ENCODE measurements at regions not wholly inside any gene's neighbourhood (a gene's known extent, or its start where the extent isn't known, plus 50 kb on each side); places are given as distances from the start of the nearest gene placed in this dataset.
"Not testable (repeated sequence)": the region's sequence is repeated elsewhere in the genome, so short reads cannot be mapped to it uniquely, and the experiment has no call there.

DNA sequence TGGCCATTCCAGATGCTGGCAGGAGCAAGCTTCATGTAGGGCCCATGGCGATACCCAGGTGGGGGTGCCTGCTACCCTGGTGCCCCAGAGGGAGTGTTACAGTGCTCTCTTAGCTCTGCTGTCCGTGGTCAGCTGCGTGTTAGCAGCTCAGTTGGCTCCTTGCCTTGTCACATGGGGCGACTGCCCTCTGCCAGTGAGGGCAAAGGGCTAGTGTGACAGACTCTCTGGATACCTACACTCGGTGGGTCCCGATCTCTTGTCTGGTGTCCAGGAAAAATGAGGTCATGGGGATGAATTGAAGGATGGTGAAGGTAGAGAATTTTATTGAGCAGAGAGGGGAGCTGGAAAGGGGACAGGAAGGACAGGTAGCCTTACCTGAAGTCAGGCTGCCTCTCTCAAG, 152.2 kb downstream of the CYP26A1 start:
- no peaks in the 10 kb centered on the region for H3K36me3 Mint-ChIP-seq
- ChIA-PET CTCF (no interaction called here), POLR2A (no interaction called here)

DNA sequence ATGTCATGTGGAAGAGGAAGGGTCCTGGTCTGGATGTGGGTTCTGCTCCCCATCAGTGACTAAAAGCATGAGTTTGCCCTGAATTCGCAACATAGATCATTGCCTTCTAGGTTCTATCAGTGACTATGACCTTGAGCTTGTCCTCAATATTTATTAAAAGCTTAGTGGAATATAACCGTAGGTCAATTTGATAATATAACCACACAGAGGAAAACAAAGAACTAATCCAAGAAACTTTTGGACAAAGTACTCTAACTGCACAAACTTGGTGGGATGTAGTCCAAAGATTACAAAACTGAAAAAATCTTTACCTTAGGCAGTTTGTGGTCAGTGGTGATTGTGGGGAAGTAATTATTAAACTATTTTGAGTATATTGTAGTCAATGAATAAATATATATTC, 152.9 kb downstream of the CYP26A1 start:
- CTCF ChIA-PET, result no interaction called here
- Mint-ChIP-seq H3K27me3 (peaks cover 3 to 7% of the 10 kb centered on the region in 2 donors), H3K4me3 (no peak overlapping the region), H3K4me1 (no peaks in the 10 kb centered on the region), H3K36me3 (no peaks in the 10 kb centered on the region), H3K9me3 (no peaks in the 10 kb centered on the region), H3K27ac (no peak overlapping the region)
- Histone ChIP-seq H3K27ac (ENCODE audit: low read depth, low read length) (no peak overlapping the region), H3K9me3 (ENCODE audit: low read length) (no peaks in the 10 kb centered on the region), H3K27me3 (ENCODE audit: insufficient read depth, low read length, poor library complexity, severe bottlenecking) (no peaks in the 10 kb centered on the region), H3K36me3 (ENCODE audit: insufficient read depth, low read length) (no peaks in the 10 kb centered on the region), H3K4me1 (ENCODE audit: insufficient read depth, low read length) (no peaks in the 10 kb centered on the region), H3K4me3 (ENCODE audit: low read length) (no peak overlapping the region)
- no peak for DNase-seq
- POLR2A ChIA-PET, result no interaction called here

More for the DNA sequence above, 152.2 kb downstream of the CYP26A1 start:
- Histone ChIP-seq H3K4me1 (ENCODE audit: insufficient read depth, low read length) (no peaks in the 10 kb centered on the region), H3K27ac (ENCODE audit: low read depth, low read length) (no peak overlapping the region), H3K36me3 (ENCODE audit: insufficient read depth, low read length) (no peaks in the 10 kb centered on the region), H3K27me3 (ENCODE audit: insufficient read depth, low read length, poor library complexity, severe bottlenecking) (no peaks in the 10 kb centered on the region), H3K9me3 (ENCODE audit: low read length) (no peaks in the 10 kb centered on the region), H3K4me3 (ENCODE audit: low read length) (no peak overlapping the region)
- DNase-seq, result no peak
- Mint-ChIP-seq H3K27ac (no peak overlapping the region), H3K27me3 (peaks cover 3 to 7% of the 10 kb centered on the region in 2 donors), H3K9me3 (no peaks in the 10 kb centered on the region), H3K4me3 (no peak overlapping the region), H3K4me1 (no peaks in the 10 kb centered on the region)

DNA sequence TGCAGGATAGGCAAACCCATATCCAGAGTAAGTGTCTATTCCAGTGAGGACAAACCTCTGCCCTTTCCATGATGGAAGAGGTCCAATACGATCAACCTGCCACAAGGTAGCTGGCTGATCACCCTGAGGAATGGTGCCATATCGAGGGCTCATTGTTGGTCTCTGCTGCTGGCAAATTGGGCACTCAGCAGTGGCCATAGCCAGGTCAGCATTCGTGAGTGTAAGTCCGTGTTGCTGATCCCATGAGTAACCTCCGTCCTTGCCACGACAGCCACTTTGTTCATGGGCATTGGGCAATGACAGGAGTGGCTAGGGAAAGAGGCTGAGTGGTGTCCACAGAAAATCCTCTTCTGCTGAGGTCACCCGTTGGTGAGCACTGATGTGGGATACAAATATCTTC, 156.9 kb downstream of the CYP26A1 start:
- H3K36me3 Mint-ChIP-seq; CTCF ChIA-PET; DNase-seq; H3K27me3 Mint-ChIP-seq; POLR2A ChIA-PET; H3K4me3 Mint-ChIP-seq; H3K4me3 ChIP-seq (ENCODE audit: low read length); H3K27ac ChIP-seq (ENCODE audit: low read depth, low read length); H3K4me1 Mint-ChIP-seq; H3K9me3 Mint-ChIP-seq; H3K4me1 ChIP-seq (ENCODE audit: insufficient read depth, low read length); H3K27me3 ChIP-seq (ENCODE audit: insufficient read depth, low read length, poor library complexity, severe bottlenecking); H3K9me3 ChIP-seq (ENCODE audit: low read length); H3K36me3 ChIP-seq (ENCODE audit: insufficient read depth, low read length): not testable (repeated sequence)
- H3K27ac Mint-ChIP-seq, result peak overlapping the region in 1 of 8 donors; percentile 47

DNA sequence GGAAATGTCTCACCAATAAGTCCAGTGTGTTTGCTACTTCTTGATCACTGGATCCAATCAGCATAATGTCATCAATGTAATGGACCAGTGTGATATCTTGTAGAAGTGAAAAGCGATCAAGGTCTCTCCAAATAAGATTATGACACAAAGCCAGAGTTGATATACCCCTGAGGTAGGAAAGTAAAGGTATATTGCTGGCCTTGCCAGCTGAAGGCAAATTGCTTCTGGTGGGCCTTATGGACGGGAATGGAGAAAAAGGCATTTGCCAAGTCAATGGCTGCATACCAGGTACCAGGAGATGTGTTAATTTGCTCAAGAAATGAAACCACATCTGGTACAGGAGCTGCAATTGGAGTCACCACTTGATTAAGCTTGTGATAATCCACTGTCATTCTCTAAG, 158.5 kb downstream of the CYP26A1 start:
- DNase-seq; H3K27me3 ChIP-seq (ENCODE audit: insufficient read depth, low read length, poor library complexity, severe bottlenecking); POLR2A ChIA-PET; H3K4me3 ChIP-seq (ENCODE audit: low read length); CTCF ChIA-PET; H3K4me1 Mint-ChIP-seq; H3K36me3 ChIP-seq (ENCODE audit: insufficient read depth, low read length); H3K4me1 ChIP-seq (ENCODE audit: insufficient read depth, low read length); H3K9me3 Mint-ChIP-seq; H3K9me3 ChIP-seq (ENCODE audit: low read length); H3K27ac ChIP-seq (ENCODE audit: low read depth, low read length); H3K4me3 Mint-ChIP-seq; H3K36me3 Mint-ChIP-seq; H3K27ac Mint-ChIP-seq: not testable (repeated sequence)
- H3K27me3 Mint-ChIP-seq, result peaks cover 9 to 11% of the 10 kb centered on the region in 2 donors

DNA sequence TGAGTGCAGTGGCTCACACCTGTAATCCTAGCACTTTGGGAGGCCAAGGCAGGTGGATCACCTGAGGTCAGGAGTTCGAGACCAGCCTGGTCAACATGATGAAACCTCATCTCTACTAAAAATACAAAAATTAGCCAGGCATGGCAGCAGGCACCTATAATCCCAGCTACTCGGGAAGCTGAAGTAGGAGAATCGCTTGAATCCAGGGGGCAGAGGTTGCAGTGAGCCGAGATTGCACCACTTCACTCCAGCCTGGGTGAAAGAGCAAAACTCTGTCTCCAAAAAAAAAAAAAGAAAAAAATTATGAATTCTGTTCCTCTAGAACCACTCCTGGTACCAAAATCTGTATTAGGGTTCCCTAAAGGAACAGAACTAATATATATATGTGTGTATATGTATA, 161.2 kb downstream of the CYP26A1 start:
- H3K9me3 Mint-ChIP-seq; H3K9me3 ChIP-seq (ENCODE audit: low read length); H3K27me3 ChIP-seq (ENCODE audit: insufficient read depth, low read length, poor library complexity, severe bottlenecking); POLR2A ChIA-PET; H3K4me1 Mint-ChIP-seq; H3K27ac ChIP-seq (ENCODE audit: low read depth, low read length); H3K4me1 ChIP-seq (ENCODE audit: insufficient read depth, low read length); H3K36me3 ChIP-seq (ENCODE audit: insufficient read depth, low read length); H3K27ac Mint-ChIP-seq; DNase-seq; CTCF ChIA-PET; H3K4me3 Mint-ChIP-seq; H3K36me3 Mint-ChIP-seq; H3K4me3 ChIP-seq (ENCODE audit: low read length): not testable (repeated sequence)
- peaks cover 12 to 16% of the 10 kb centered on the region in 2 donors for H3K27me3 Mint-ChIP-seq

DNA sequence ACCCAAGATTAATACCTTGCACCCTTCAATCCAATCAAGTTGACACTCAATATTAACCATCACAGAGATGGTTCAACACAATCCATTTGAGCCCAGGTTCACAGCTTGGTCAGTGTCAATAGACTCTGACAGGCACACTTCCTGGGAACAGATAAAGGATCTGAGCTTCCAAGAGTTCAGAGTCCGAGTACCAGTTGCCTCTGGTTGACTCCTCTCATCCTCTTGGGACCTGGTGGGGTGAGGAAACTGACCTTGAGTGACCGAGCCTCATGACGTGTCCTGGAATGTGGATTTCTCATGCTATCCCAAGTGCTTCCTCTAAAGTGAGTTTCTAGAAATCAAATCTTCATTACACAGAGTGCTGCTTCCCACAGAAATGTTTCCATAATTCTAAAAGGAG, 162.0 kb downstream of the CYP26A1 start:
- peaks cover 12 to 22% of the 10 kb centered on the region in 2 donors for H3K27me3 Mint-ChIP-seq
- CTCF ChIA-PET, result no interaction called here
- no peaks in the 10 kb centered on the region for H3K9me3 ChIP-seq (ENCODE audit: low read length)
- H3K4me1 Mint-ChIP-seq, result no peaks in the 10 kb centered on the region
- no peak overlapping the region for H3K4me3 Mint-ChIP-seq
- H3K4me1 ChIP-seq (ENCODE audit: insufficient read depth, low read length), result no peaks in the 10 kb centered on the region
- H3K27me3 ChIP-seq (ENCODE audit: insufficient read depth, low read length, poor library complexity, severe bottlenecking), result no peaks in the 10 kb centered on the region
- no peak overlapping the region for H3K27ac Mint-ChIP-seq
- POLR2A ChIA-PET, result no interaction called here
- H3K36me3 Mint-ChIP-seq, result no peaks in the 10 kb centered on the region
- no peak overlapping the region for H3K27ac ChIP-seq (ENCODE audit: low read depth, low read length)
- H3K9me3 Mint-ChIP-seq, result peaks cover 0 to 2% (median 0%) of the 10 kb centered on the region in 5 donors
- H3K36me3 ChIP-seq (ENCODE audit: insufficient read depth, low read length), result no peaks in the 10 kb centered on the region
- no peak overlapping the region for H3K4me3 ChIP-seq (ENCODE audit: low read length)
- DNase-seq, result no peak

DNA sequence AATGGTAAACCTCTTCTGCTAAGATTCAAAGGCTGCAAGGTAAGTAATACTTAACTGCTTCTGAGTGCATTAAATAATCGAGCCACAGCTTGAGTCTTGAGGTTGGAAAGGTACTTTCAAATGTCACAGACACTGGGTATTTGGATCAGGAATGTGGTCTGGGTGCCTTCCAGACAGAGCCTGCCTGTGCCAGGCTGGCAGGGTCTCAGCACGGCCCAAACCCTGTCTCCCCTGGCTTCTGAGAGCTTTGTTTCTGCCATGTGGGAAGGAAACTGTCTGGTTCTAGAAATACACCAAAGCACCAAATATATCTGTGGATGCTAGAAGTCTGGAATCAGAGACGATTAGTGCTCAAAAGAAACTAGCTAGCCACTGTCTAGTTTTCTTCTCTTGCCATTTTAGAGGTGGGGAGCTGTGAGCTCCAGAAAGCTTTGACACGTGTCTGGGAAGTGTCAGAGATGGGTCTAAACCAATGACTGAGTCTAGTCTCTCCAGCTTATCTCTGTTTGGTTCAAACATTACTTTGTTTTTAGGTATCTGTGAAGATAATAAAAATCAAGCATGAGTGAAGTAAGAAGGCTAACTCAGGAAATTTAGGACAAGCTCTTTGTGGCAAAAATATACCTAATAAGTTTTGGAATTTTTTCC, 162.8 kb downstream of the CYP26A1 start:
- Histone ChIP-seq H3K4me1 (ENCODE audit: insufficient read depth, low read length) (no peaks in the 10 kb centered on the region), H3K4me3 (ENCODE audit: low read length) (no peak overlapping the region), H3K27ac (ENCODE audit: low read depth, low read length) (no peak overlapping the region), H3K9me3 (ENCODE audit: low read length) (no peaks in the 10 kb centered on the region), H3K36me3 (ENCODE audit: insufficient read depth, low read length) (no peaks in the 10 kb centered on the region), H3K27me3 (ENCODE audit: insufficient read depth, low read length, poor library complexity, severe bottlenecking) (no peaks in the 10 kb centered on the region)
- CTCF ChIA-PET, result no interaction called here
- Mint-ChIP-seq H3K9me3 (peaks cover 0 to 2% (median 0%) of the 10 kb centered on the region in 5 donors), H3K36me3 (no peaks in the 10 kb centered on the region), H3K4me1 (no peaks in the 10 kb centered on the region), H3K4me3 (no peak overlapping the region), H3K27me3 (peaks cover 12 to 30% of the 10 kb centered on the region in 2 donors), H3K27ac (no peak overlapping the region)
- POLR2A ChIA-PET, result no interaction called here
- no peak for DNase-seq

DNA sequence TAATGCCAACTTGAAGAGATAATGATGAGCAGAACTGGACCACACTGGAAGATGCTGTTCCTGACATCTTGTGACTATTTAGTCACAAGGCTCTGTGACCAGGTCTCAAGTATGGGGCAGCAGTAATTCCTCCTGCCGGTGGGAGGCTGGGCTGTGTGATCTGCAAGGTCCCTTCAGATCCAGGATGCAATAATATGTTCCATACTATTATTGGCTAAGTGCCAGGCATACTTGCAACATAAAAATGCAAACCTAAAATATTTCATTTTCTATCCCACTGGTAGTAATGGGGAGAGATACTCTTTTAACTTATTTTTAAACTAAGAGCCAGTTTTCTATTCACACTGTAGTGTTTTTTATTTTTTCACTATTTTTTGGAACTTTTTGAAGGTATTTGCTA, 171.5 kb downstream of the CYP26A1 start:
- Histone ChIP-seq H3K36me3 (ENCODE audit: insufficient read depth, low read length) (no peaks in the 10 kb centered on the region), H3K9me3 (ENCODE audit: low read length) (no peaks in the 10 kb centered on the region), H3K27me3 (ENCODE audit: insufficient read depth, low read length, poor library complexity, severe bottlenecking) (no peaks in the 10 kb centered on the region), H3K4me1 (ENCODE audit: insufficient read depth, low read length) (no peaks in the 10 kb centered on the region), H3K4me3 (ENCODE audit: low read length) (no peak overlapping the region), H3K27ac (ENCODE audit: low read depth, low read length) (no peak overlapping the region)
- Mint-ChIP-seq H3K9me3 (no peaks in the 10 kb centered on the region), H3K27ac (no peak overlapping the region), H3K4me1 (no peaks in the 10 kb centered on the region), H3K4me3 (no peak overlapping the region), H3K27me3 (peaks cover 12 to 35% of the 10 kb centered on the region in 2 donors), H3K36me3 (no peaks in the 10 kb centered on the region)
- POLR2A ChIA-PET, result no interaction called here
- CTCF ChIA-PET, result no interaction called here
- DNase-seq, result no peak

DNA sequence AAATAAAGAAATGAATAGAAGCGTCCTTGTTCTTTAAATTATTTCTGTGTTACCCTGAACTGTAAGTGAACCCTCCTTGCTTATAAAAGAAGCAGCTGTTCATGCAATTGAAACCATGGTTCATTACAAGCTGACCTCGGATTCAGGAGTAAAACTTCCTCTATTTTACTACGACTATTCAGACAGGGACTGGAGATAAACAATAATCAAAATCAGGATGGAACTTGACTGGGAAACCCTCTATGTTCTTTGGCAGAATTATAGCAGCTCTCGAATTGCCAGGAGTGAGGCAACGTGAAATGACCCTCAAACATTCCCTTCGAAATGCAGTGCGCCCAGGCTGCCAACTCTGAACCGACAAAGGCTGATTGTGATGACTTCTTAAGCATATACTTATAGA, 172.1 kb downstream of the CYP26A1 start:
- Mint-ChIP-seq H3K4me3 (no peak overlapping the region), H3K36me3 (no peaks in the 10 kb centered on the region), H3K9me3 (no peaks in the 10 kb centered on the region), H3K27ac (no peak overlapping the region), H3K27me3 (peaks cover 12 to 30% of the 10 kb centered on the region in 2 donors), H3K4me1 (no peaks in the 10 kb centered on the region)
- Histone ChIP-seq H3K27me3 (ENCODE audit: insufficient read depth, low read length, poor library complexity, severe bottlenecking) (no peaks in the 10 kb centered on the region), H3K9me3 (ENCODE audit: low read length) (no peaks in the 10 kb centered on the region), H3K4me1 (ENCODE audit: insufficient read depth, low read length) (no peaks in the 10 kb centered on the region), H3K27ac (ENCODE audit: low read depth, low read length) (no peak overlapping the region), H3K36me3 (ENCODE audit: insufficient read depth, low read length) (no peaks in the 10 kb centered on the region), H3K4me3 (ENCODE audit: low read length) (no peak overlapping the region)
- POLR2A ChIA-PET, result no interaction called here
- CTCF ChIA-PET, result no interaction called here
- DNase-seq, result no peak

Measured in CD8-positive, alpha-beta memory T cell (primary cell).